ENCODE measurements at regions not wholly inside any gene's neighbourhood (a gene's known extent, or its start where the extent isn't known, plus 50 kb on each side); places are given as distances from the start of the nearest gene placed in this dataset.
"Not testable (repeated sequence)": the region's sequence is repeated elsewhere in the genome, so short reads cannot be mapped to it uniquely, and the experiment has no call there.

DNA sequence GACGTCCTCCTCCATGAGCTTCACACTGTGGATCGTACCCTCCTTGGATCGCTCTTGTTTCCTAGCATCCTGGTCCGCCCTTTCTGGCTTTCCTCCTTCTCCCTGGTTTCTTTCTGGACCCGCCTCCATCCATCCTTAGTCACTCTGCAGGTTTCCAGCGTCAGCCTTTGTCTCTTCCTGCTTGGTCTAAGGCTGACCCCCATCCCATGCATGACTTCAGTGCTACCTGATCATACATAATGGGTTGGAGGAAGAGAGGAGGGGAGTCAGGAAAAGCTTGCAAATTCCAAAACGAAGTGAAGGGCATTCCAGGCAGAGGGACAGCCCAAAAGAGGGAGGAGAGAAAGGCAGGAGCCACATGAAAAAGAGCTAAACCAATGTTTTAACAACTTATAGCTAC, 156.9 kb upstream of the NBPF12 start:
- not testable (repeated sequence) for TF ChIP-seq FOXK2 (IDR thresholded peaks at IDR 0.05); SUZ12 (IDR thresholded peaks at IDR 0.05); BHLHE40 (IDR thresholded peaks at IDR 0.05; ENCODE audit: borderline replicate concordance)
